Fibroblast of skin of back (primary cell): ENCODE measurements at regions not wholly inside any gene's neighbourhood (a gene's known extent, or its start where the extent isn't known, plus 50 kb on each side); places are given as distances from the start of the nearest gene placed in this dataset.
"Not testable (repeated sequence)": the region's sequence is repeated elsewhere in the genome, so short reads cannot be mapped to it uniquely, and the experiment has no call there.

ENCODE experiments used
- DNase-seq: peaks from one replicate; pipeline ENCODE4 v3.0.0-alpha.2; 2013

DNA sequence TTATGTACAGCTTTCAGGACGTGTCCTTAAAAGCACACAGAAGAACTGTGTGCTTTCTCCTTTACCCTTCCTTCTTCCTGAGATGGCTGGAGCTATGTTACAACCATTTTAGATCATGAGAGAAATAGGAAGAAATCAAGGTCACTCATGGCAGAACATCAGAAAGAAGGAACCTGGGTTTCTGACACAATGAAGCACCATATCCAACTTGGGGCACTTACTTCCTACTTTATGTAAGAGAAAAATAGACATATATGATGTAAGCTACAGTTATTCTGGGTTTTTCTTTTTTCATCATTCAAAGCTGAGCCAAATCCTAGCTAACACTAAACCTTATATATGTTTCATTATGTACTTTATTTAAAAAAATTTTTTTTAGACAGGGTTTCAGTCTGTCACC is 79.5 kb downstream of the FAM161A start:
- no peak for DNase-seq

DNA sequence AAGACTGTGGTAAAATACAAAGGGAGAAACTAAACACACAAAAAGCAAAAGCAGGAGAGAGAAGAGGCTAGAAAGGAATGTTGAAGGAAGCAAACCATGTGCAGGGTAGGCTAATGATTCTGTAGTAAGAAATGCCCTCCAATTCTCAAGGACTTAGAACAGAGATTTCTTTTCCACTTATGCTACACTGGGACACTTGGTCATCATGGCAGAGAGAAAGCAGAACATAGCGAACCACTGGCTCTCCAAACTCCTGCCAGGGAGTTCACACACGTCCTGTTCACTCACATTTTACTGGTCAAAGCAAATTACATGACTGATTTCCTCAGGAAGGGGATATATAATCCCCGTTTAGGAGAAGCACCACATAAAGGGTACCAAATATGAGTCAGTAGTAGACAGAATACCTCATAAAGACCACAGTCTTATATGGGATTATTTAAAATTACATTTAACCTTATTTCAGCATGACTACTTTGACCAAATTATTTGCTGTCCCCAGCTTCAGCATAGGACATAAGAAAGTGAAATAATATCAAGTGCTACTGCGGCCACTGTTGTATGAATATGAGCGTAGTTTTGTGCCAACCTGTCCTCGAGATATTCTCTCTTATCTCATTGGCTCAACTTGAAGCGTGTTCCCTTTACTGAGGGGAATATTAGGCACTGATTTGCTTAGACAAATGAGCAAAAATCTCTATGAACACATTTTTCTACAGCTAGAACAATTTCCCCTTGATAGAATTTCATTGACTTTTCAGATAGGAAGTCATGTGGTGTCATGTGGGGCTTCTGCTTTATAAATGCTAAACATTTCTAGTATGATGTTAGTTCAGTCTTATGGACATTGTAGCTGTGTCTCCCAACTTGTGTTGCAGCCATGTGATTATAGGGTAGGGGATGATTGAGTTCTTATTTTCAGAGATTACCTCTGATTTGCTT is 81.7 kb downstream of the FAM161A start:
- DNase-seq, result no peak

DNA sequence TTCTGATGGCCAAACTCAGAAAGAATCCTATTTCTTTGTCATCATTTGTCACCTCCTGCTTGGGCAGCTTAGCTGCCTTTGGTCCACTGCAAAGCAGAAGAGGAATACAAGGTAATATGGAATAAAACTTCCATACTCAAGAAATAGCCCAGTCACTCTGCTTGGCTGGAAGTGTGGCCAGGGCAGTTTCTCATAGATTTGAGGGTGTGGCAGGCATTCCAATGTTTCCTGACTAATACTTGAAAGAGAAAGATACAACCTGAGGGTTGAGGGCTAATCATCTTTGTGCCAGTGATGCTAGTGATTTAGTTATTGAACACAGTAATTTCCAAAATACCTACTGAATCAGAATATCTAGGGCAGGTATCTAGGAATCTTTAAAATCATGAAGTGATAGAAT is 83.1 kb downstream of the FAM161A start:
- DNase-seq, result no peak

DNA sequence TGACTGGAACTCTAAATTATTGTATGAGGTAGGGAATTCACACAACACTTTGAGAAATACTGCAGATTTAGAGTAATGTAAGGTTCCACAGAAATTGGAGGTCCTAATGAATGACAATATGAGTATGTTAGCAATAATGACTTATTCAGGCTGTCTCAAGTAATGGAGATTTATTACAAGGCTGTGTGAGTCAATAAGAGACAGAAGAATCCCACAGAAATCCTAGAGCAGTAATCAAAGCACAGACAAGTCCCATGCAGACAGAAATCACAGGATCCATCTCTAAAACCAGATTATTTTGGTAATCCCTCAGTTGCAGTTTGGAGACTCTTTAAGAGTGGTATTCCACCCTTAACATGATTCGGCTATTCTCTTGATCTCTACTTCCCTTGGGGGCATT is 83.6 kb downstream of the FAM161A start:
- no peak for DNase-seq

DNA sequence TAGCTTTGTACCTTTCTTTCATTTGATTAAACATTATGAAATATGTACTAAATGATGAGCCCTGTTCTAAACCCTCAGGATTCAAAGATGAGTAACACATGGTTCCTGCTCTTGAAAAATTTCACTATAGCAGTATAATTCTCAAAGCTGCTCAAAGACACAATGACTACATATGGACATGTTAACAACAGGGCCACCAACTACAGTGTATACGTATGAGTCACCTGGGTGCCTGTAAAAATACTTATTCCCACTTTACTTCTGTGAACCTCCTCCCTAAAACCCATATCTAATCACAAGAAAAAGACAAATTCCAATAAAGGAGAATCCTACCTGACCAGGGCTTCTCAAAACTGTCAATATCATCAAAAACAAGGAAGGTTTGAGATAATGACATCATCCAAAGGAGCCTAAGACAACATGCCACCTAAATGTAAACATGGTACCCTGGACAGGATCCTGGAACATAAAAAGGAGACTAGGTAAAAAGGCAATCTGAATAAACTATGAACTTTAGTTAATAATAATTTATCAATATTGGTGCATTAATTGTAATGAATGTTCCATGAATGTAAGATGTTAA is 84.7 kb downstream of the FAM161A start:
- no peak for DNase-seq

DNA sequence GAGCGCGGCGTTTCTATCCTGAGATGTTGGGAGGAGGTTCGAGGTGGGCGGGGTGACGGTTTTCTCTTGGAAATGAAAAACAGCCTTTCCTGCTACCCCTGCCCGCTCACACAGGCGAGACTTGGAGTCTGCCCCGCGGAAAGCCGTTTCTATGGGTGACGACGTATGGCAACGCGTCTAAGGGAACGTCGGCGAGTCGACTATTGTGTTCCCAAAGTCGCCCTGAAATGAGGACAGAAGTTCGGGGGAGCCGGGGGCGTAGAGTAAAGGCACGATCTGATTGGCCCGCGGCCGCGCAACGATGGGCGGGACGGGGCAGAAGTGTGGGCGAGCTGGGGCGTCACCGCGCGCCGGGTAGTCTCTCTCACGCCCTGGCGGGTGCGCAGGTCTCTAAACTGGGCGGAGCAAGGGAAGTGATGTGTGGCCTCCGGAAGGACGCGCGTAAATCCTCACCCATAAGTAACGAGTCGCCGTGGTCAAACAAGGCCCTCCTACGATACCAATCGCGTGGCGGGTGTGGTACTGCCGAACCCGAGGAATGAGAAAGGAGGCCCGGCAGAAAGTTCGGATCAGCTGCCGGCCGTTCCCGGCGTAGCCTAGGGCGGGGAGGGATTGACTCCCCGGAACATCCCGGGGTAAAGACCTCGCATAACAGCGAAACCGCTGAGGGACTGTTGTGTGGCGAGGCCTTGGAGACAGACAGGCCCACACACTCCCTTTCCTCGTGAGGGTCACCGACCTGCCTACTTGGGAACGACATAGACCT is 89.6 kb downstream of the FAM161A start:
- peak; percentile 99 for DNase-seq

DNA sequence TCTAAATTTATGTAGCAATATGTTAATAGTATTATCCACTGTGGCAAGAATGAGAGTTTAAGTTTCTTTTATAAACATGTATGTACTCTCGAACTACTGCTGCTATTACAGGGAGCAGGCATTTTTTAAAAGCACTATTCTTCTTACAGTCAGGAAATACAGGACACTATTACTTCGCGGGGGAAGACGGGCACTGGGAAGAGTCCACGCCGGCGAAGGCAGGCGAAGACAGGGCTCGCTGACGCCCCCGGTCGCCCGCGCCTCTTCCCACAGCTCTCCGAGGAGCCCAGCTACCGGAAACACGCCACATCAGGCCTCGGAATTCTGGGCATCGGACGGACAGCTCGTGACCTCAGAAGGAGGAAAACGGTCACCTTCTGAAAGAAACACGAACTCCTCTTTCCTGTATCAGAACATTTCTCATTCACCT is 90.2 kb downstream of the FAM161A start:
- peak; percentile 90 for DNase-seq

DNA sequence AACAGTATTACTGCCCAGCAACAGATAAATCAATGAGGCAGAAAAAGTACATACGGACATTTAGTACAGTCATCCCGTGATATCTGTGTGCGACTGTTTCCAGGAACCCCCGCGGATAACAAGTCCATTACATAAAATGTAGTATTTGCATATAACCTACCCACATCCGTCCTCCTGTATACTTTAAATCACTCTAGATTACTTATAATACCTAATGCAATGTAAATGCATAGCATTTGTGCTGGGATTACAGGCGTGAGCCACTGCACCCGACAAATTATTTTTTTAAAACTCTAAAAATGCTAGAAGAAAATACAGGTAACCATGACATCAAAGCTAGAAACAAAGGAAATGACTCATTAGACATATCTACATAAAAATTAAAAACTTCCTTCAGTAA is 91.6 kb downstream of the FAM161A start:
- no peak for DNase-seq

DNA sequence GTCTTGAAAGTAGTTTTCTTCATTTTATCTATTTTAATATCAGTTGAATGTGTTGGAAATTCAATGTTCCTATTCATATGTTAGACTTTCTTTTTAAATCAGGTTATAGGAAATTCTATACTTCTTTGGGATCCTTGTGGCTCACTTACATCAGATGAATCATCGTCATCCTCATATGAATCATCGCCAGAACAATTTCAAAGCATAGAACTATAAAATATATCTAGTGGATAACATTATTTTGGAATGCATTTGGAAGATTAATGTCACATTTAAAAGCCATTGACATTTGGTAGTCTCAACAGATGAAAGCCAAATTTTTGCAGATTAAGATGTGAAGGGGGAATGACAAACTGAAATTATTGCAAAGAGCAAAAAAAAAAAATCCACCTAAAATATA is 94.1 kb downstream of the FAM161A start:
- DNase-seq, result peak; percentile 78

DNA sequence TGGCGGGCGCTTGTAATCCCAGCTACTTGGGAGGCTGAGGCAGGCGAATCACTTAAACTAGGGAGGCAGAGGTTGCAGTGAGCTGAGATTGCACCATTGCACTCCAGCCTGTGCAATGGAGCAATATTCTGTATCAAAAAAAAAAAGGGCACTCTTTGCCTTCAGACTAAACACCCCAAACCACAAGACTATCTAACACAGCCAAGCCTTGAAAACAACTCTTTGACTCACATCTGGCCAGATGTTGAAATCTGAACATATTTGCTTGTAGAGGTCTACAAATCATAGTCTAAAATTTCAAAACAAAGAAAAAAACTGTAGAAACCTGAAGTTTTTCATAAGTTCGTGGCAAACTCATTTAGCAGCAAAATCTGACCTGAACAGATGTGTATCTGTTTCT is 94.9 kb downstream of the FAM161A start:
- DNase-seq, result peak; percentile 18

DNA sequence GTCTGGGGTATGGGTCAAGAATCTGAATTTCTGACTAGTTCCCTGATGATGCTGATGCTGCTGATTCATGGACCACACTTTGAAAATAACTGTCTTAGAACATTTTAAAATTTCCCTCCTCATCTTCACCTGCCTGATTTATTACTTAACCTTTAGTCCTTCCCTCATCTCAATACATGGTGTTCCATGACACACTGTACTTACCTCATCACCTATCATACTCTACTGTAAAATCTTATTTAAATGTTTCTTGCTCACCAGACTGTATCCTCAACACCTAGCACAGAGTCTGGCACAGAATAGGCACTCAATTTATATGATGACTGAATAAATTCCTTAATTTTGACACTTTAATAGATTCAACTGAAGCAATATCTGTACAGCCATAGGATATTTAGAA is 95.7 kb downstream of the FAM161A start:
- DNase-seq, result no peak

DNA sequence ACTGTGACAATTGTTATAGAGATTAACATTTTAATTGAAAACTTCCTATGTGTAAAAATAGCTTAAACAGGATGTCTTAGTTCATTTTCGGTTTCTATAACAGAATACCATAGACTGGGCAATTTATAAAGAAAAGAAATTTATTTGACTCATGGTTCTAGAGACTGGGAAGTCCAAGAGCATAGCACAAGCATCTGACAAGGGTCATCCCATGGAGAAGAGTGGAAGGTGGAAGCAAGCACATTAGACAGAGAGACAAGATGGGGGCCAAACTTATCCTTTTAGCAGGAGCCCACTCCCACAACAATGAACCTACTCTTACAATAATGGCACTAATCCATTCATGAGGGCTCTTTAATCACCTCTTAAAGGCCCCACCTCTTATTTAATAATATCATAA is 100.3 kb downstream of the FAM161A start:
- DNase-seq, result no peak

DNA sequence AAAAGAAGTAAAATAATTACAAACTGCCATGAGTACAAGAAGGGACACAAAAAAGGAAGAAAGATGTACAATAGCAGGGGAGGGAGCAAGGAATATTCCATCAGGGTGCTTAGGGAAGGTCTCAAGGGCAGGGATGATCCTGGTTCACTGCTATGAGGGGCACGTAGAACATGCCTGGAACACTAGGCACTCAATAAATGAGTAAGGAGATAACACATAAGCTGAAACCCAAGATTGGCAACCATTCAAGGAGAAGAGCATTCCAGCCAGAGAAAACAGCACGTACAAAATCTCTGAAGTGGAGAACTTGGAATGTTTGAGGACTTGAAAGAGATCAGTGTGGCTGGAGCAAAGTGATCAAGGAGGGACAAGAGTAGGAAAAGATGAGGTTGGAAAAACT is 103.2 kb downstream of the FAM161A start:
- DNase-seq, result peak; percentile 69

DNA sequence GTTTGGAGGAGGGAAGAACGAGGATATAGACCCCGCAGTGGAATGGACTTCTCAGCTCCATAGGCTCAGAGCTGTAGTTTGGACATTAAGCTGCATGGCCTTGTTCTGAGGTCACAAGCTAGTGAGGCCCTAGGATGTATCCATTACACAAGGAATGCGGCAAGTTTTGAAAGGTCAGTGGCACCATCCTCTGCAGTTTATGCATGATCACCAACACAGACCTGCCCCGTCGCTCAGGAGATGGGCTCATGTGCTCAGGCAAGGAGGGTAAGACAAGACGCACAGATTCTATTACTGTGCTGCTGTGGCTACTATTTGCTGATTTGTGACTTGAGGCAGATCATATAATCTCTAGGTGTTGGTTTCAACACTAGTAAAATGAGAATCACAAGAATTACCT is 110.9 kb downstream of the FAM161A start:
- DNase-seq, result no peak

DNA sequence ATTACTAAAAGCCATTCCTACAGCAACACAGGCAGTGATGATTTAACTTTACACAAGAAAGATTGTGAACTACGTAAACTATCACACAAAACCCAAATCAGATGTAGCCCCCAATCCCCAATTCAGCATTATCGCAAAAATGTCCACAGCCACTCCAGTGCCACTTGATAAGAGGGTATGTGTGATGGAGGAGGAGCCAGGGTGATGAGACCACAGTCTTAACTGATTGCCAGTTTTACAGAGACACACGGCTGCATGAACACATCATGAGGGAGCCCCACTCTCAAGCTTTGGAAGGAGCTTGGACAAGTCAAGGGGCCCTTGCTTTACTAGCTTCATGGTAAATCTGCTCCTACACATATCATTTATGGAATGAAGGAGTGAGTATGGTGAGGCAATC is 116.0 kb downstream of the FAM161A start:
- DNase-seq, result no peak

DNA sequence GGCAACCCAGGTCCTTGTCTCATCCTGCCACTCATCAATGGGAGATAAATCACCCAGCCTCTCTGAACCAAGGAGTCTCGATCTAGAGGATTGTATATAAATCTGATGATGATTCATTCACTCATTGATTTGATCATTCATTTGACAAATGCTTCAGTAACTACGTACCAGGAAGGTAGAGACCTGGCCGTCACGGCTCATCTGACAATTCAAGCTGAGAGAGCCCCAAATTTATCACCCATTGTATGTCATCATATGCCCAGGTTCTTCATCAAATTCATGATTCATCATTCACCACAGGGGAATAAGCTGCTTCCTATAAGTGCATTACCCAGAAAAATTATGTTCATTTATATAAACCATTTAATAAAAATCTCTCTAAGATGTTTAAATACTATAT is 116.9 kb downstream of the FAM161A start:
- DNase-seq, result no peak

DNA sequence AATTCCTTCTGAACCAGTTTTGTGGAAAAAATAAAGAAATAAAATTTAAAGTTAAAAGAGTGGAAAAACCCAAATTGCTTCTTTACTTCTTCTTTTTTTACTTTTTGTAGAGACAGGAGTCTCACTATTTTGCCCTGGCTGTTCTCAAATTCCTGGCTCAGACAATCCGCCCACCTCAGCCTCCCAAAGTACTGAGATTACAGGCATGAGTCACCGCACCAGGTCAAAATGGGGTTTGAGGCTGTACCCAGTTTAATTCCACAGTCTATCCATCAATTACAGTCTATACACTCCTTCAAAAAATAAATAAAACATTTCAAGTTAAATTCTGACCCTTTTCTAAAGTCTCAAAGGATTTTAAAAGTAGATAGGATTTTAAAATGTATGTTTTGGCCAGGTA is 120.3 kb downstream of the FAM161A start:
- DNase-seq, result no peak

DNA sequence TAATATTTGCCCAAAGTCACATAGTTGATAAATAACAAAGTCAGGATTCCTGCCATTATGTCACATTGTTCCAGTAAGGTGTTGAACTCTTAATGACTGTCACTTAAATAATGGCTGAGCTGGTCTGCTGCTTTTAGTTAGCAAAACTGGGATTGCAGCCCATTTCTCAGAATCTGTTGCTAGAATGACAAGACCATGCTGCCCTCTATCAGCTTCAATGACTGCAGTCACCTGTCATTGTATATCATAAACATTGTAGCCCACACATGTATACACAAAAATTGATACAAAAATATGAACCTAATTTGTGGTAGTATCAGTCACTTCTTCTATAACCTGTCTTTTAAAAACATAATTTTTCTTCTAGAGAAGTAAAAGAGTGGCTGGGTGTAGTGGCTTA is 121.1 kb downstream of the FAM161A start:
- no peak for DNase-seq

DNA sequence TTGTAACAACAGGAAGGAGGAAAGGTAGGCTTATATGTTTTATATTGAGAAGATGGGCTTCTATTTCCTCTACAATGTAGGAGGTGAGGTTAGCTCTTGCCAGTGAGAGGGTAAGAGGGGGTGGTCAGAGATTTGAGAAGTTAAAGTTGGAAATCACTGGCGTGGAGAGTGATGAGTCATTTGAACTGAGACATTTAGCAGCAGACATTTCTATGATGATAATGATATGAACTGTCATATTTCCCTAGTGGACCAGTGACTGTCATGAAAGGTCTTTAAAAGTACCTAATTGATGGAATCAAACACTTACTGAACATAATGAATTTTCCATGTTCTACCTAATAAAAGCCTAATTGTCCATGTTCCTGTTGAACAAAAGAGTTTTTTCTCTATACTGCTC is 126.1 kb downstream of the FAM161A start:
- peak; percentile 6 for DNase-seq

DNA sequence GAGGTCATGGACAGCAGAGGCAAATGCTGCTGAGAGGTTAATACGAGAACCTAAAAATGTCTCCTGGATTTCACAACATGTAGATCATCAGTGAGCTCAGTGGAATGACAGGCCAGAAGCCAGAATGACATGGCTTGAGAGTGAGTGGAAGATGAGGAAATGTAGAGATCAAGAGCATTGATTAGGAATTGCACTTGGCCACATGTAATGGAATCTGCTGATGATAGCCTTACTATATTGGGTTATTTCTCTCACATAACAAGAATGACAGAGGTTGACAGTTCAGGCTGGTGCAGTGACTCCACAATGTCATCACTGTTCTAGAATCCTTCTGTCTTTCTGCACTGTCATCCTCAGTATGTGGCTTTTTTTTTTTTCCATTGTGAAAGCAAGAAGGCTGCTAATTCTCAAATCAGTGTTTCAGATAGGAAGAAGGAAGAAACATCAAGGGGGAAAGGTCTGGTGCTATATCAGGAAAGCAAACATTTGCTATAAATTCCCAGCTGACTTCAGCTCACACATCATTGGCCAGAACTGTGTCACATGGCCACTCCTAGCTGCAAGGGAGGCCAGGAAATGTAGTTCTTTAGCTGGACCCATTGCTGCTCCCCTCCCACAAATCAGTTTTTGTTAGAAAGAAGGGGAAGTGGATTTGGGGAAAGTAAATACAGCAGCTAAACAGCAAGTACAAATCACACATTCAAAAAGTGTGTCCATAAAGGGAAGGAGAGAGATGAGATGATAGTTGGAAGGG is 127.2 kb downstream of the FAM161A start:
- DNase-seq, result no peak

DNA sequence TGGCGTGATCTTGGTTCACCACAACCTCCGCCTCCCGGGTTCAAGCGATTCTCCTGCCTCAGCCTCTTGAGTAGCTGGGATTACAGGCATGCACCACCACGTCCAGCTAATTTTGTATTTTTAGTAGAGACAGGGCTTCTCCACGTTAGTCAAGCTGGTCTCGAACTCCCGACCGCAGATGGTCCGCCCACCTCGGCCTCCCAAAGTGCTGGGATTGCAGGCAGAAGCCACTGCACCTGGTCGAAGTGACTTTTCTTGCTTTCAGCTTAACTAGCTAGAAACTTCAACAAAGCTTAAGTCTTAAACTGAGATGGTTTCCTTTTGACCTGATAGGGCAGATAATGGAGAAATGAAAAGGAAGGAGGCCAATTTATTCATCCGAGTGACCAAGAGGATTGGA is 130.5 kb downstream of the FAM161A start:
- DNase-seq, result not testable (repeated sequence)

DNA sequence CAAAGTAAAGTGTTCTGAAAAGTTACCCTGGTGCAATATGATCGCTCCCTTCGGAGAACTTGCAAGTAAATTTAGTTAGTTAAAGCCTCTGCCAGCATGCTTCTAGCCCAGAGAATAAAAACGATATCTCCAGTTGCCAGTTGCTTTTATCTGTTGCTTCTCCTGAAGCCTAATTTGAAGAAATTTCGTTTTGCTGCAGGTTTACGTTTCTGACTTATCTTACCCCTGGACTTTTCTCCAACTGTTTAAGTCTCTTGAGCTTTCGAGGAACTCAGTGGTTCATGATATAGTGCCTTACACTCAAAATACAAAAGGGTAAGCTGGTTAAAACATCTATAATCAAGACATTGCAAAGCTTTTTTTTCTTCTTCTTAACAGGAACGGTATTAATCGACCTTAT is 131.1 kb downstream of the FAM161A start:
- DNase-seq, result no peak

DNA sequence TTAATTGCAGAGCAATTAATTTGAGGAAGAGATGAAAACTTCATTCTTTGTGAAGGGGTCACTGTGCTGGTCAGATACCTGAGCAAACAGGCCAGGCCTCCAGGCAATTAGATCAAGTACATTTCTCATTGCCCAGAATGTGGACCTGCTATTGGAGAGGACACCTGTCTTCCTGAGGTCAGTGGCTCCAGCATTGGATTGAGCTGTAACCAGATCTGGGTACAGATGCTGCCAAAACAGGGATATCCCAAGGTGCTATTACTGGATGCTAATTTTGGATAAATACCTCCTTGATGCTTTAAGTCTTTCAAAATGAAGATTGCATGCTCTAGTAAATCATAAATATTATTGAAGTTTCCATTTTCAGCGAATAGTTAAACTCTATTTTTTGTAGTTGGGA is 131.5 kb downstream of the FAM161A start:
- no peak for DNase-seq
